ENCODE measurements at regions not wholly inside any gene's neighbourhood (a gene's known extent, or its start where the extent isn't known, plus 50 kb on each side); places are given as distances from the start of the nearest gene placed in this dataset.

- H3K9me3 ChIP-seq, result no peaks in the 10 kb centered on the region
- intact Hi-C loops (cut with DNase I), result no loop called here
- TF ChIP-seq CTCF (IDR thresholded peaks at IDR 0.05) (no peak), POLR2A (IDR thresholded peaks at IDR 0.05) (no peak)
- H3K27ac ChIP-seq, result no peak overlapping the region
- no peak overlapping the region for H3K4me3 ChIP-seq (replicated peaks in 1 of 3)
- DNase-seq, result no peak
- peaks cover 0 to 3% of the 10 kb centered on the region in 2 donors for H3K4me1 ChIP-seq
- WGBS, 2 donors, result 80 to 92% methylated on average over 3 of the region's 3 CpGs
- H3K36me3 ChIP-seq, result no peaks in the 10 kb centered on the region
- H3K27me3 ChIP-seq, result no peaks in the 10 kb centered on the region
Measured at GRCh38 chr5:167652690-167653089, 638.8 kb upstream of the WWC1 start.

- 100% methylated on average over 1 of the region's 1 CpG for WGBS, 2 donors
- intact Hi-C loops (cut with DNase I), result no loop called here
- Histone ChIP-seq H3K4me3 (replicated peaks in 1 of 3) (no peak overlapping the region), H3K9me3 (no peaks in the 10 kb centered on the region), H3K4me1 (peaks cover 0 to 3% of the 10 kb centered on the region in 2 donors), H3K36me3 (no peaks in the 10 kb centered on the region), H3K27ac (no peak overlapping the region), H3K27me3 (no peaks in the 10 kb centered on the region)
- TF ChIP-seq CTCF (IDR thresholded peaks at IDR 0.05) (no peak), POLR2A (IDR thresholded peaks at IDR 0.05) (no peak)
- no peak for DNase-seq
Measured at GRCh38 chr5:167653645-167654106, 637.8 kb upstream of the WWC1 start.

- H3K27me3 ChIP-seq, result no peaks in the 10 kb centered on the region
- peaks cover 0 to 3% of the 10 kb centered on the region in 2 donors for H3K4me1 ChIP-seq
- WGBS, 2 donors, result 79 to 85% methylated on average over 3 of the region's 3 CpGs
- no peak overlapping the region for H3K4me3 ChIP-seq (replicated peaks in 1 of 3)
- no peaks in the 10 kb centered on the region for H3K9me3 ChIP-seq
- no peak for TF ChIP-seq CTCF (IDR thresholded peaks at IDR 0.05)
- no peak for DNase-seq
- H3K36me3 ChIP-seq, result no peaks in the 10 kb centered on the region
- H3K27ac ChIP-seq, result no peak overlapping the region
- intact Hi-C loops (cut with DNase I), result no loop called here
Measured at GRCh38 chr5:167657016-167657415, 634.4 kb upstream of the WWC1 start.

- intact Hi-C loops (cut with DNase I), result no loop called here
Measured at GRCh38 chr5:167658889-167659288, 632.6 kb upstream of the WWC1 start.

GRCh38 chr5:167661605-167662004 is 629.8 kb upstream of the WWC1 start:
- intact Hi-C loops (cut with DNase I), result no loop called here
- Histone ChIP-seq H3K27me3 (no peaks in the 10 kb centered on the region), H3K4me1 (peaks cover 0 to under 1% of the 10 kb centered on the region in 2 donors), H3K4me3 (replicated peaks in 1 of 3) (no peak overlapping the region), H3K36me3 (no peaks in the 10 kb centered on the region), H3K9me3 (no peaks in the 10 kb centered on the region), H3K27ac (no peak overlapping the region)
- no peak for DNase-seq
- WGBS, 2 donors, result 87 to 89% methylated on average over 3 of the region's 3 CpGs
- TF ChIP-seq POLR2A (IDR thresholded peaks at IDR 0.05), result no peak
- no peak for TF ChIP-seq CTCF (IDR thresholded peaks at IDR 0.05)

More at GRCh38 chr5:167658889-167659288, 632.6 kb upstream of the WWC1 start:
- no peak overlapping the region for H3K27ac ChIP-seq
- no peaks in the 10 kb centered on the region for H3K27me3 ChIP-seq
- TF ChIP-seq POLR2A (IDR thresholded peaks at IDR 0.05) (no peak), CTCF (IDR thresholded peaks at IDR 0.05) (no peak)
- H3K9me3 ChIP-seq, result no peaks in the 10 kb centered on the region
- no peaks in the 10 kb centered on the region for H3K36me3 ChIP-seq
- no peak for DNase-seq
- WGBS, 2 donors, result 75 to 86% methylated on average over 2 of the region's 2 CpGs
- H3K4me3 ChIP-seq (replicated peaks in 1 of 3), result no peak overlapping the region
- H3K4me1 ChIP-seq, result peaks cover 0 to 3% of the 10 kb centered on the region in 2 donors

All from thyroid gland (tissue), 4 donors.